Occipital lobe (tissue), 1 donor: ENCODE measurements at regions not wholly inside any gene's neighbourhood (a gene's known extent, or its start where the extent isn't known, plus 50 kb on each side); places are given as distances from the start of the nearest gene placed in this dataset.

Experiments used
- DNase-seq: peaks from one replicate; lab custom pipeline; 2025; lab: John Stamatoyannopoulos, UW

- DNase-seq: no peak
Observed at GRCh38 chr7:13279854-13280435, 592.5 kb downstream of the ARL4A start.

- DNase-seq: no peak
Observed at GRCh38 chr7:13282377-13282980, 595.0 kb downstream of the ARL4A start.

- no peak for DNase-seq
Observed at GRCh38 chr7:13286916-13287315, 599.5 kb downstream of the ARL4A start.

- no peak for DNase-seq
Observed at GRCh38 chr7:13288516-13288915, 601.1 kb downstream of the ARL4A start.

GRCh38 chr7:13290975-13291374, 603.5 kb downstream of the ARL4A start:
- no peak for DNase-seq

- DNase-seq: no peak
Observed at GRCh38 chr7:13293264-13294002, 606.0 kb downstream of the ARL4A start.

- no peak for DNase-seq
Observed at GRCh38 chr7:13307040-13307439, 619.6 kb downstream of the ARL4A start.

GRCh38 chr7:13308423-13308822, 621.0 kb downstream of the ARL4A start:
- no peak for DNase-seq

- no peak for DNase-seq
Observed at GRCh38 chr7:13309535-13309934, 622.1 kb downstream of the ARL4A start.

GRCh38 chr7:13312307-13312706, 624.9 kb downstream of the ARL4A start:
- DNase-seq: no peak

GRCh38 chr7:13320333-13320732, 632.9 kb downstream of the ARL4A start:
- DNase-seq: no peak

GRCh38 chr7:13321316-13321715, 633.9 kb downstream of the ARL4A start:
- no peak for DNase-seq

GRCh38 chr7:13322126-13322525, 634.7 kb downstream of the ARL4A start:
- DNase-seq: no peak

GRCh38 chr7:13327669-13328068, 640.2 kb downstream of the ARL4A start:
- DNase-seq: no peak

GRCh38 chr7:13333371-13333770, 645.9 kb downstream of the ARL4A start:
- DNase-seq: no peak

GRCh38 chr7:13336227-13336626, 648.8 kb downstream of the ARL4A start:
- no peak for DNase-seq

- DNase-seq: no peak
Observed at GRCh38 chr7:13352677-13353076, 636.8 kb downstream of the ETV1 start.

- DNase-seq: no peak
Observed at GRCh38 chr7:13359656-13360055, 629.8 kb downstream of the ETV1 start.

- DNase-seq: no peak
Observed at GRCh38 chr7:13386741-13387140, 602.7 kb downstream of the ETV1 start.

GRCh38 chr7:13407911-13408310, 581.6 kb downstream of the ETV1 start:
- DNase-seq: no peak

- DNase-seq: no peak
Observed at GRCh38 chr7:13411151-13411550, 578.3 kb downstream of the ETV1 start.

- no peak for DNase-seq
Observed at GRCh38 chr7:13411636-13412035, 577.8 kb downstream of the ETV1 start.

GRCh38 chr7:13414181-13414580, 575.3 kb downstream of the ETV1 start:
- no peak for DNase-seq
